Astrocyte (in vitro differentiated cells and primary cell): ENCODE measurements at regions not wholly inside any gene's neighbourhood (a gene's known extent, or its start where the extent isn't known, plus 50 kb on each side); places are given as distances from the start of the nearest gene placed in this dataset.

ENCODE experiments used
- DNase-seq: peaks from one replicate; pipeline ENCODE4 v3.0.0-alpha.2; 2010; ENCODE audit warnings: low read depth
- FAIRE-seq: peaks from 2 replicates; lab custom pipeline; 2011; peaks lifted over from hg19 to GRCh38; lab: Jason Lieb, UNC
- H2AFZ ChIP-seq: 2 replicates; pipeline ENCODE4 v1.6.0; 2012; ENCODE audit warnings: low read depth, low read length, inconsistent platforms
- H3K27ac ChIP-seq: 2 replicates; pipeline ENCODE4 v1.5.1; 2011; ENCODE audit warnings: low read depth, low read length, inconsistent platforms
- H3K27me3 ChIP-seq: 2 replicates; pipeline ENCODE4 v1.6.0; 2011; ENCODE audit warnings: low read length, inconsistent platforms; ENCODE audit not compliant: insufficient read depth
- H3K36me3 ChIP-seq: 2 replicates; pipeline ENCODE4 v1.5.1; 2011; ENCODE audit warnings: low read length, inconsistent platforms; ENCODE audit not compliant: insufficient read depth
- H3K4me1 ChIP-seq: 2 replicates; pipeline ENCODE4 v1.5.1; 2011; ENCODE audit warnings: low read length, inconsistent platforms; ENCODE audit not compliant: insufficient read depth
- H3K4me2 ChIP-seq: 2 replicates; pipeline ENCODE4 v1.6.0; 2012; ENCODE audit warnings: low read length, inconsistent platforms
- H3K4me3 ChIP-seq: 2 replicates; pipeline ENCODE4 v1.5.1; 2011; ENCODE audit warnings: low read depth, mild to moderate bottlenecking, low read length, inconsistent platforms; ENCODE audit not compliant: insufficient read depth
- H3K79me2 ChIP-seq: 2 replicates; pipeline ENCODE4 v1.6.0; 2012; ENCODE audit warnings: mild to moderate bottlenecking, low read length, inconsistent platforms; ENCODE audit not compliant: insufficient read depth
- H3K9ac ChIP-seq: 2 replicates; pipeline ENCODE4 v1.6.0; 2012; ENCODE audit warnings: mild to moderate bottlenecking, low read length, inconsistent platforms
- H3K9me3 ChIP-seq: 2 replicates; pipeline ENCODE4 v1.5.1; 2012; ENCODE audit warnings: low read depth, mild to moderate bottlenecking, low read length, inconsistent platforms; ENCODE audit not compliant: insufficient read depth
- H4K20me1 ChIP-seq: 2 replicates; pipeline ENCODE4 v1.6.0; 2012; ENCODE audit warnings: low read length, inconsistent platforms; ENCODE audit not compliant: insufficient read depth
- H3K27ac Mint-ChIP-seq: one replicate; pipeline ENCODE4 v1.8.0; 2021; ENCODE audit warnings: mild to moderate bottlenecking, mixed read lengths; ENCODE audit not compliant: unreplicated experiment
- H3K27me3 Mint-ChIP-seq: one replicate; pipeline ENCODE4 v1.8.0; 2021; ENCODE audit warnings: low read depth, mixed read lengths; ENCODE audit not compliant: unreplicated experiment
- H3K36me3 Mint-ChIP-seq: one replicate; pipeline ENCODE4 v1.8.0; 2021; ENCODE audit warnings: low read depth, mixed read lengths; ENCODE audit not compliant: unreplicated experiment
- H3K4me1 Mint-ChIP-seq: one replicate; pipeline ENCODE4 v1.8.0; 2021; ENCODE audit warnings: low read depth, mixed read lengths; ENCODE audit not compliant: unreplicated experiment
- H3K4me3 Mint-ChIP-seq: one replicate; pipeline ENCODE4 v1.8.0; 2021; ENCODE audit warnings: mild to moderate bottlenecking, moderate library complexity, mixed read lengths; ENCODE audit not compliant: unreplicated experiment
- H3K9me3 Mint-ChIP-seq: one replicate; pipeline ENCODE4 v1.8.0; 2021; ENCODE audit warnings: mild to moderate bottlenecking, mixed read lengths; ENCODE audit not compliant: unreplicated experiment
- EZH2 ChIP-seq: IDR thresholded peaks from 2 replicates; pipeline ENCODE4 v1.6.1; 2012; ENCODE audit warnings: mild to moderate bottlenecking, low read length, inconsistent platforms; ENCODE audit not compliant: insufficient read depth
- TF ChIP-seq, protein P1 (sequence below): IDR thresholded peaks from 2 replicates; pipeline ENCODE4 v1.5.1; 2011; ENCODE audit warnings: low read depth, mild to moderate bottlenecking, inconsistent platforms, low read length, moderate library complexity; ENCODE audit not compliant: insufficient read depth

DNA sequence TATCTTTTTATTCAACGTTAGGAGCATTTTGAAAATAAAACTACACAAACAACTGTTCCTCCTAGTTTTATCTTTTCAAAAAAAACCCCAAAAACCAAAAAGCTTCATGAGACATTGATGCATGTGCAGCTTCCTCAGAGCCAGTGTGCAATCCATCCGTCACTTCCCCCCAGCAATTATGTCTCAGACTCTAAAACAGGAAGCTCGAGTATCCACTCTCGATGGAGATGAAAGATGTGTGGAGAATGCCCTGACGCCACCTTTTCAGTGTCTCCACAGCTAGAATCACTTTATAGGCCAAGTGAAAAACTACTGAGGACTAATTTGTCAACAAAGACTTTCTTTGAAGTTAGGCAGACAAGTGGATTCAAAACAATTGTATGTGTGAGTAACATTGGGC lies 408.9 kb upstream of the SMARCA2 start:
- H3K79me2 ChIP-seq = no peaks in the 10 kb centered on the region
- no peaks in the 10 kb centered on the region for H3K4me1 ChIP-seq
- FAIRE-seq (no peak), DNase-seq (no peak)
- TF ChIP-seq, protein P1, sequence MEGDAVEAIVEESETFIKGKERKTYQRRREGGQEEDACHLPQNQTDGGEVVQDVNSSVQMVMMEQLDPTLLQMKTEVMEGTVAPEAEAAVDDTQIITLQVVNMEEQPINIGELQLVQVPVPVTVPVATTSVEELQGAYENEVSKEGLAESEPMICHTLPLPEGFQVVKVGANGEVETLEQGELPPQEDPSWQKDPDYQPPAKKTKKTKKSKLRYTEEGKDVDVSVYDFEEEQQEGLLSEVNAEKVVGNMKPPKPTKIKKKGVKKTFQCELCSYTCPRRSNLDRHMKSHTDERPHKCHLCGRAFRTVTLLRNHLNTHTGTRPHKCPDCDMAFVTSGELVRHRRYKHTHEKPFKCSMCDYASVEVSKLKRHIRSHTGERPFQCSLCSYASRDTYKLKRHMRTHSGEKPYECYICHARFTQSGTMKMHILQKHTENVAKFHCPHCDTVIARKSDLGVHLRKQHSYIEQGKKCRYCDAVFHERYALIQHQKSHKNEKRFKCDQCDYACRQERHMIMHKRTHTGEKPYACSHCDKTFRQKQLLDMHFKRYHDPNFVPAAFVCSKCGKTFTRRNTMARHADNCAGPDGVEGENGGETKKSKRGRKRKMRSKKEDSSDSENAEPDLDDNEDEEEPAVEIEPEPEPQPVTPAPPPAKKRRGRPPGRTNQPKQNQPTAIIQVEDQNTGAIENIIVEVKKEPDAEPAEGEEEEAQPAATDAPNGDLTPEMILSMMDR = no peak
- no peak for TF ChIP-seq EZH2
- no peak overlapping the region for H3K27ac Mint-ChIP-seq
- no peaks in the 10 kb centered on the region for H3K4me1 Mint-ChIP-seq
- no peak overlapping the region for H3K27ac ChIP-seq
- H3K9ac ChIP-seq = no peak overlapping the region
- no peak overlapping the region for H3K4me2 ChIP-seq
- H2AFZ ChIP-seq = no peak overlapping the region
- H4K20me1 ChIP-seq = no peaks in the 10 kb centered on the region
- H3K36me3 Mint-ChIP-seq = no peaks in the 10 kb centered on the region
- no peak overlapping the region for H3K4me3 ChIP-seq
- H3K9me3 ChIP-seq = peaks cover 6% of the 10 kb centered on the region
- H3K27me3 Mint-ChIP-seq = peaks cover 5% of the 10 kb centered on the region
- no peaks in the 10 kb centered on the region for H3K9me3 Mint-ChIP-seq
- no peak overlapping the region for H3K4me3 Mint-ChIP-seq
- H3K27me3 ChIP-seq = no peaks in the 10 kb centered on the region
- no peaks in the 10 kb centered on the region for H3K36me3 ChIP-seq

DNA sequence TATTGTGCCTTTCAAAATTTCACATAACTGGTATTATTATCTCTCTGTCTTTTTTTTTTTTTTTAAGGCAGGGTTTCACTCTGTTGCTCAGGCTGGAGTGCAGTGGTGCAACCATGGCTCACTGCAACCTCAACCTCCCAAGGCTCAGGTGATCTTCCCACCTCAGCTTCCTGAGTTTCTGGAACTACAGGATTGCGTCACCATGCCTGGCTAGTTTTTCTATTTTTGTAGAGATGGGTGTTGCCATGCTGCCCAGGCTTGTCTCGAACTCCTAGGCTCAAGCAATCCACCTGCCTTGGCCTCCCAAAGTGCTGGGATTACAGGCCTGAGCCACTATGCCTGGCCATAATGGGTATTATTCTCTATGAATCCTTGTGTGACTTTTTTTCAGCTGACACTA lies 402.3 kb upstream of the SMARCA2 start:
- Histone ChIP-seq H4K20me1 (no peaks in the 10 kb centered on the region), H3K27ac (no peak overlapping the region), H3K4me2 (no peak overlapping the region), H3K4me1 (no peaks in the 10 kb centered on the region), H3K27me3 (no peaks in the 10 kb centered on the region), H3K36me3 (no peaks in the 10 kb centered on the region), H3K9ac (no peak overlapping the region), H3K79me2 (no peaks in the 10 kb centered on the region), H3K9me3 (peaks cover 3% of the 10 kb centered on the region), H3K4me3 (no peak overlapping the region), H2AFZ (no peak overlapping the region)
- no peak for FAIRE-seq
- Mint-ChIP-seq H3K4me1 (no peaks in the 10 kb centered on the region), H3K27ac (no peak overlapping the region), H3K36me3 (no peaks in the 10 kb centered on the region), H3K4me3 (no peak overlapping the region), H3K9me3 (peaks cover 5% of the 10 kb centered on the region), H3K27me3 (peaks cover 11% of the 10 kb centered on the region)
- TF ChIP-seq, protein P1 = no peak
- TF ChIP-seq EZH2 = no peak
- no peak for DNase-seq

DNA sequence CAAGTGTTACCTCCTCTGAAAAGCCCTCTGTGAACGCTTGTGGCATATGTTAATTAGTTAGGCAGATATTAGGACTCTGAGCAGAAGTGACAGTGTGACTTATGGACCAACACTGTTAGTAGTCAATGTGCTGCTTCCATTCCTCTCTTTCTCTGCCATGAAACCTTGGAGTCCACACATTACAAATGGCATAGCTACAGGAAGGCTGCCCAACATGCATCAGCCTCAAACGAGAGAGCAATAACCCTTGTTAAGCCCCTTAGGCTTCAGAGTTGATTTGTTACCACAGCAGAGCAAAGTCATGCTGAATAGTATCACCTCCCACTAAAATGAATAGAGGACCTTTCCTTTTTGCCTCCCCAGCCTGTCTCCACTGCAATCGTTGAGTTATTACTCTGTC lies 397.7 kb upstream of the SMARCA2 start:
- no peak for DNase-seq
- H3K9me3 Mint-ChIP-seq = peaks cover 5% of the 10 kb centered on the region
- H3K4me1 ChIP-seq = no peaks in the 10 kb centered on the region
- no peaks in the 10 kb centered on the region for H4K20me1 ChIP-seq
- no peak for FAIRE-seq
- no peak overlapping the region for H3K9ac ChIP-seq
- H2AFZ ChIP-seq = no peak overlapping the region
- peaks cover 15% of the 10 kb centered on the region for H3K27me3 Mint-ChIP-seq
- H3K4me2 ChIP-seq = no peak overlapping the region
- no peaks in the 10 kb centered on the region for H3K36me3 ChIP-seq
- H3K36me3 Mint-ChIP-seq = no peaks in the 10 kb centered on the region
- H3K27me3 ChIP-seq = no peaks in the 10 kb centered on the region
- H3K4me3 ChIP-seq = no peak overlapping the region
- no peaks in the 10 kb centered on the region for H3K9me3 ChIP-seq
- H3K4me3 Mint-ChIP-seq = no peak overlapping the region
- no peak overlapping the region for H3K27ac Mint-ChIP-seq
- H3K79me2 ChIP-seq = no peaks in the 10 kb centered on the region
- no peaks in the 10 kb centered on the region for H3K4me1 Mint-ChIP-seq
- no peak overlapping the region for H3K27ac ChIP-seq
- TF ChIP-seq, protein P1 = no peak
- TF ChIP-seq EZH2 = no peak
